K562 (cell line): ENCODE measurements at regions not wholly inside any gene's neighbourhood (a gene's known extent, or its start where the extent isn't known, plus 50 kb on each side); places are given as distances from the start of the nearest gene placed in this dataset.

Experiments
- EP300 ChIP-seq: IDR thresholded peaks from 2 replicates; pipeline ENCODE4 v1.6.1; 2012; ENCODE audit warnings: low read length, improper control_type of control experiment
- FOXA1 ChIP-seq: fragments of 450-650 bp; IDR thresholded peaks from 2 replicates; pipeline ENCODE4 v1.6.1; 2016; ENCODE audit warnings: mild to moderate bottlenecking, borderline replicate concordance
- POLR2A ChIP-seq: fragments of 450-650 bp; conservative IDR thresholded peaks from 2 replicates; pipeline ENCODE4 v1.6.1; 2016
- TF ChIP-seq, protein P1 (sequence below): fragments of 450-650 bp; IDR thresholded peaks from 2 replicates; pipeline ENCODE4 v1.6.1; 2017; ENCODE audit warnings: antibody characterized with exemption, mild to moderate bottlenecking

DNA sequence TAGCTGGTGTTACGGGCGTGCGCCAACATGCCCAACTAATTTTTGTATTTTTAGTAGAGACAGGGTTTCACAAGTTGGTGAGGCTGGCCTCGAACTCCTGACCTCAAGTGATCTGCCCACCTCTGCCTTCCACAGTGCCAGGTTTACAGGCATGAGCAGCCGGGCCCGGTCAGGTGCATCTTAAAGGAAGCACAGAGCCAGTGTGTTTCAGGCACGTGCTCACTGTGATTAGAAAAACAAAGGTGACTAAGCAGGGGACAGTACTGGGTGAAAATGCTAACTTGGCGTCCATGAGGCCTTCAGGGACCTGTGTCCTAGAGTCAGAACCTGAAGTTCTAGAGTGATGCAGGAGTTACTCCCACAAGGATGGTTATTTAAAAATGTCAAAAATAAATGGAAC is 60.0 kb upstream of the GJA8 start:
- TF ChIP-seq POLR2A (no peak), EP300 (no peak), FOXA1 (no peak)
- TF ChIP-seq, protein P1, sequence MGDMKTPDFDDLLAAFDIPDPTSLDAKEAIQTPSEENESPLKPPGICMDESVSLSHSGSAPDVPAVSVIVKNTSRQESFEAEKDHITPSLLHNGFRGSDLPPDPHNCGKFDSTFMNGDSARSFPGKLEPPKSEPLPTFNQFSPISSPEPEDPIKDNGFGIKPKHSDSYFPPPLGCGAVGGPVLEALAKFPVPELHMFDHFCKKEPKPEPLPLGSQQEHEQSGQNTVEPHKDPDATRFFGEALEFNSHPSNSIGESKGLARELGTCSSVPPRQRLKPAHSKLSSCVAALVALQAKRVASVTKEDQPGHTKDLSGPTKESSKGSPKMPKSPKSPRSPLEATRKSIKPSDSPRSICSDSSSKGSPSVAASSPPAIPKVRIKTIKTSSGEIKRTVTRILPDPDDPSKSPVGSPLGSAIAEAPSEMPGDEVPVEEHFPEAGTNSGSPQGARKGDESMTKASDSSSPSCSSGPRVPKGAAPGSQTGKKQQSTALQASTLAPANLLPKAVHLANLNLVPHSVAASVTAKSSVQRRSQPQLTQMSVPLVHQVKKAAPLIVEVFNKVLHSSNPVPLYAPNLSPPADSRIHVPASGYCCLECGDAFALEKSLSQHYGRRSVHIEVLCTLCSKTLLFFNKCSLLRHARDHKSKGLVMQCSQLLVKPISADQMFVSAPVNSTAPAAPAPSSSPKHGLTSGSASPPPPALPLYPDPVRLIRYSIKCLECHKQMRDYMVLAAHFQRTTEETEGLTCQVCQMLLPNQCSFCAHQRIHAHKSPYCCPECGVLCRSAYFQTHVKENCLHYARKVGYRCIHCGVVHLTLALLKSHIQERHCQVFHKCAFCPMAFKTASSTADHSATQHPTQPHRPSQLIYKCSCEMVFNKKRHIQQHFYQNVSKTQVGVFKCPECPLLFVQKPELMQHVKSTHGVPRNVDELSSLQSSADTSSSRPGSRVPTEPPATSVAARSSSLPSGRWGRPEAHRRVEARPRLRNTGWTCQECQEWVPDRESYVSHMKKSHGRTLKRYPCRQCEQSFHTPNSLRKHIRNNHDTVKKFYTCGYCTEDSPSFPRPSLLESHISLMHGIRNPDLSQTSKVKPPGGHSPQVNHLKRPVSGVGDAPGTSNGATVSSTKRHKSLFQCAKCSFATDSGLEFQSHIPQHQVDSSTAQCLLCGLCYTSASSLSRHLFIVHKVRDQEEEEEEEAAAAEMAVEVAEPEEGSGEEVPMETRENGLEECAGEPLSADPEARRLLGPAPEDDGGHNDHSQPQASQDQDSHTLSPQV: no peak
